CD1c-positive myeloid dendritic cell (primary cell): ENCODE measurements at regions not wholly inside any gene's neighbourhood (a gene's known extent, or its start where the extent isn't known, plus 50 kb on each side); places are given as distances from the start of the nearest gene placed in this dataset.

Experiments
- DNase-seq: peaks from one replicate; pipeline ENCODE4 v3.0.0-alpha.2; 2016; ENCODE audit errors: extremely low spot score

DNA sequence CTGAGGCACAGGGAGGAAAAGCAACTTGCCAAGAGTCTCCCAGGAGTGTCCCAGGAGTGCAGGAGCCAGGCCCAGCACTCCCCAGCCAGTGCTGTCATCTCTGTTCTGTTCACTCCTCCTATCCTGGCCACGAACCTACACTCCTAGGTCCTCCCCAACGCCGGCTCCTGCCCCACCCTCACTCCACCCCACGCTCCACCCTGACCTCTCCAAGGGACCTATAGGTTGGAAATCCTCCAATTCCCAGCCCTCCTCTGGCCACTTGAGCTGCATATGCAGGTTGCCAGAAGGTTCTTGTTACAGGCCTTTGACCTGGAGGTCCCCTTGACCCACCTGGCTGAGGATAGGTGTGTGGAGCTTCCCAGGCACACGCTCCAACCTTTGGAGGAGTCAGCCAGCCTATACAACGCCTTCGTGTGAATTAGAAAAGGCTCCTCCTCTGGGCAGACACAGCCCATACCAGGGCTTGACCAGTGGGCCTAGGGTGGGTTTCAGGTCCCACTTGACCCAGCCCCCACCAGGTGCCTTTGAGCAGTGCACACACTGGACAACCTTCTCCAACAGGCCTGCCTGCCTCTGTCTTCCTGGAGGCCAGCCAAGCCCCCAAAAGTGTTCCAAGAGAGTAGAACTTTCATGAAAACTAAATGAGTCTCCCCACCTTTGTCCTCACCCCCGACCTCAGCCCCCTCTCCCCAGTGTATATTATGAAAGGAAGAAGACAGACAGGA is 167.2 kb upstream of the TLE3 start:
- DNase-seq: no peak

DNA sequence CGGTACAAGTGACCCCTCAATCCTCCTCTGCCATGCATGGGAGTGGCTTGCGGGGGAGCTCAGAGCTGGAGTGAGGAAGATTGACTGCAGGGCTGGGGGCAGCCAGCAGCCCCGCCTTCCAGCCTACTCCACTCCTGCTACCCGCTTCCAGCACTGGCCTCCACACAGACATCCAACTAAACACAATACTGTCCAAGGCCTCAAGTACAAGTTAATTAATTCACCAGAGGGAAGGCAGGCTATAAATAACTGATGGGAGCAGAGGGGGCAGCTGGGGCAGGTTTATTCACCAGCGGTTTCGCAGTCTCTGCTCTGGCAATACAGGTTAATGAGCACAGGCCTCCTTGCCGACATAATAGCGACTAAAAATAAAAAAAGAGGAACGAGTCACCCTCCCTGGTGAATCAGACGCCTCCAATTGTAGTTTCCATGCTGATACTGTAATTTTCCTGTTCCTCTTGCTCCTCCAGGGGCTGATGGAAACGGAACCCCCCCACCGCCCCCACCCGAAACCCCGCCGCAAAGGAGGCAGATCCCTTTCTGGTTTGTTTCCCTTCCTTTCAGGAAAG is 166.4 kb upstream of the TLE3 start:
- DNase-seq: peak; percentile 92

DNA sequence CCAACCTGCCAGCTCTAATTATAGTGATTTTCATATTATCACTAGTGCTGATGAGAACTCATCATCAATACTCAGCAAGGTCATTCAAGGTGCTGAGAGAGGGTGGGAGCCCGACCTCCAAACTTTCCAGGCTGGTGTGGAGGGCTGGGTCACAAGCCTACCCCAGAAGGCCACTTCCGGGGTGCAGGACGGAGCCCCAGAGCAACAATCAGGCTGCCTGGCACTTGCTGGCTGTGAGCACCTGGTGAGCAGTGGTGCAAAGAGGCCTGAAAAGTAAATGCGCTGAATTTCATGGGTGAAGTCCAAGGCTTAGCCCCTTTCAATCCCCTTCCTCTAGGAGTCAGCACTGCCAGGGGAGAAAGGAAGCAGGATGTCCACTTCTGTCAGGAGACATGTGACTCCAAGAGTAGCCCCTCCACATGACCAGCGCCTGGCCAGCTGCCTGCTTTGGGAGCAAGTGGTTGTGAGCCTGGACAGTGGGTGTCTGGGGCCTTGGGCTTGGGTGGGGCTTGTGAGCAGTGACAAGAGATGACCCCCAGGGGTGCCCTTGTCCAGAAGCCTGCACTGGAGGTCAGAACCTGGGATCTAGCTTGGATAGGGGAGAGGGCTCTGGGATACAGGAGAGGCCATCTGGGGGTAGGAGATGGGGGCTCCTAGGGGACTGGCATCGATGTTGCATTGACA is 165.0 kb upstream of the TLE3 start:
- no peak for DNase-seq

DNA sequence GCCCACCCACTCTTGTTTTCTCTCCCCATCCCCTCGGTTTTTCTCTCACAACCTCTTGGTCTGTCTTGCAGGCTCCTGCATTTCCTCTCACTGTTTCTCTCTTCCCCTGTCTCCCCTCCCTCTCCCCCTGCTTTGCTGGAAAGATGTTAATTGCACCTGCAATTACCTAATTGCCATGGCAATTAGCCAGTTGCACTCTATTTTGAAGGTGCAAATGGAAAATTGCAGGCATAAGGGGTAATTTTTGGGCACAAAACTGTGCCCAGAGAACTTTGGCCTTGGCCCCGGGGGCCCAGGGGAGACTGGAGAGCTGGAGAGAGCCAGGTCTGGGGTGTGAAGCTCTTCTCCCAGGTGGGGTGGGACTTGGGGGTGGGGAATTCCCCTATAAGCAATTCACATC is 164.5 kb upstream of the TLE3 start:
- DNase-seq: no peak

DNA sequence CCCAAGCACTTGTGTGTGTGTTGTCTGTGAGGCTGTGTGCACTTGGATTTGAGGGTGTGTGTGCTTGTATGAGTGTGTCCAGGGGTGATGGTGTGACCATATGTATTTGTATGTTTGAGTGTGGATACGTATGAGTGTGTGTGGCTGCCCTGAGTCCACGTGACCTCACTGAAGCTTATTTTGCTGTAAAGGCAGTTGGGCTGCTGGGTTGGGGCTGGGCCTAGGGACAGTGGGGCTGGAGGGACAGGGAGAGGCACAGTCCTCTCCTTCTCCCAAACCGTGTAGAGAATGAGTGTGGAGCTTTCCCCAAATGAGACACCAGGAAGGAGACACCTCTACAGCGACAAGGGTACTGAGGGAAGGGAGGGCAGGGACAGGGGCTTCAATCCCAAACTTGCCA is 163.4 kb upstream of the TLE3 start:
- DNase-seq: no peak

DNA sequence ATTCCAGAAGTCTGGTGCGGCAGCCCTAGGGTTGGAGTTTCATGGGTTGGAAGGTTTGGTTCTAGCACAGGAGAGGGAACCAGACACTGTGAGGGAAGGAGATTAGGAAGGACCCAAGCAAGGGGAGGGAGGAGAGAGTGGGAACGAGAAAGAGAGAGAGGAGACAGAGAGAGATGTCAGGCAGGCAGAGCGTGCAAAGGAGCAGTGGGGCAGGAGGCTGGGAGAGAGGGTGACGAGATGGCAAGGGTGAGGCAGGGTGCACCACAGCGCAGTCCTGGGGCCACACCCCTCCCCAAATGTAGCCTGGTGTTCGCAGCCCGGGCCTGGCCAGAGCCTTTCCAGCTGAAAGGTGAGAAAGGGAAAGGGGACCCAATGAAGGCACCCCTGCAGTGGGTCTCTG is 162.9 kb upstream of the TLE3 start:
- no peak for DNase-seq

DNA sequence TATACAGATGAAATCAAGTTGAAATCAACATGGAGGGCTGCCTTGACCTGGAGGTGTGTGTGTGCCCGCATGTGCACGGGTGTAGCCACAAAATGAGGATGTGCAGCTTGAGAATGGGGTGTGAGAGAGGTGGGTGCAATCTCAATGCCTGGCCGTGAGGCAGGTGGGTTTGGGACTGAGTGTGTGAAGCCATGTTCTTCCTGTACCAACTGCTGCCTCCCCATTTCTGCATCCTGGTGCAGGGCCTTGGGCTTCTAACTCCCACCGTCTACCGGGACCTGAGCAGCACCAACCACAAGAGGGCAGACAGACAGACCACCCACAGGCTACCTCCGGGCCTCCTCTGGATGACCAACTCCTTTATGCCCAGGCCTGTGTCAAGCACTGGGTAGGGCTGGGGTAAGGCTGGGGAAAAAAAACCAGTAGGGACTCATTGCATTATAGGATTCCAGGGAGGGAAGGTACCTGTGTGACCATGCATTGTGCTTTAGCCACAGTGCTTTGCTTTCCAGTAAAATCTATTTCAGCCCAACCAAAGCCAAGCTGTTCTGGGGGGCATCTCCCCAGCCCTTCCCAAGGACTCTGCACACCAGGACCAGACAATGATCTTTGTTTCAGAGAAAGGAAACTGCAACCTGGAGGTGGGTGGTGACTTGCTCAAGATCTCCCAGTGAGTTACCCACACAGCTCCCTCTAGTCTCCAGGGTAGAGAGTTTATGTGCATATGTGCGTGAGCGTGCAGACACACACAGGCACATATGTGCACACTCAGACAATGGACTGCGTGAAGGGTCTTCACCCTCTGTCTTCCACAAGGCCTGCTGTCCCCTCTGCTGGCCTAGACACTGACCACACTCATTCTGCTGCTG is 162.2 kb upstream of the TLE3 start:
- DNase-seq: peak; percentile 55

DNA sequence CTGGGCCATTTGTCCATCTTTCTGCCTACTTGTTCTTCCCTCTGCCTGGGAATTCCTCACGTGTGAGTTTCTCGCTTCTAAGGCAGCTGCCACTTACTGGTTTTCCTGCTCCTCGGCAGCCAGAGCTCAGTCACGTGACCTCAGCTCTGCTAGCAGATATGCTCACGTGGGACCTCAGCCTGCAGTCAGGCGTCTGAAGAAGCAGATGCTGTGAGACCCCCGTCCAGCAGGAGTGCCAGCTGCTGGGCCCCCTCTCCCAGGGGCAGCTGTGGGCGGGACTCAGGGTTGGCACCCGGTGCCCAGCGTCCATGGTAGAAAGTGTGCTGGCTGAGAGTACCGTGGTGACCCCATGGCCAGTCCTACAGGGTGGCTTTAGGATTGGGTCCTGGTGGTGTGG is 161.3 kb upstream of the TLE3 start:
- peak; percentile 72 for DNase-seq

DNA sequence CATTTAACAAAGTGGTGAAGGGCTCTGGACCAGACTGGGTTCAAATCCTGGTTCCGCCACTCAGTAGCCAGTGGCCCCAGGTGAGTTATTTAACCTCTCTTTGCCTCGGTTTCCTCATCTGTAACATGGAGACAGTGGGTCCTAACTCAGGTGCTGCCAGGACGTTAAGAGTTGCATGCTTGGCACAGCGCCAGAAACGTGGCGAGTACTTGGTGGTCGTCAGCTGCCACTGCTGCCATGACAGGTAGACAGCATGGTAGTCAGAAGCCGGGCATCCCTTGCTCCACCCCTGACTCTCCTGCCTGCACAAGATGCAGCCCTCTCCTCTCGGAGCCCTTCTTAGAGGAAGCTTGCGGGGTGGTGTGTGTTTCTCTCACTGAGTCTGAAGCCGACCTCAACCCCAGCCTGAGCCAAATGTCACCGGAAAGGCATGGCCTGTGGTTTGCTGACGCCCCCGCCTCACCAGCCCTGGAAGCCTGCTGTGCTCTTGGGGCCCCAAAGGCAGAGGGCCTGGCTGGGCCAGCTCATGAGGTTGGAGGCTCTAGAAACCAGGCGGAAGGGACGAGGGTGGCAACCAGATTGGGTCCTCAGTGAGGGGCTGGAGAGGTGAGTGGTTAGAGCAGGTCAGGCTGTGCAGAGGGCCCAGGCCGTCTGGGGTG is 160.8 kb upstream of the TLE3 start:
- peak; percentile 87 for DNase-seq

DNA sequence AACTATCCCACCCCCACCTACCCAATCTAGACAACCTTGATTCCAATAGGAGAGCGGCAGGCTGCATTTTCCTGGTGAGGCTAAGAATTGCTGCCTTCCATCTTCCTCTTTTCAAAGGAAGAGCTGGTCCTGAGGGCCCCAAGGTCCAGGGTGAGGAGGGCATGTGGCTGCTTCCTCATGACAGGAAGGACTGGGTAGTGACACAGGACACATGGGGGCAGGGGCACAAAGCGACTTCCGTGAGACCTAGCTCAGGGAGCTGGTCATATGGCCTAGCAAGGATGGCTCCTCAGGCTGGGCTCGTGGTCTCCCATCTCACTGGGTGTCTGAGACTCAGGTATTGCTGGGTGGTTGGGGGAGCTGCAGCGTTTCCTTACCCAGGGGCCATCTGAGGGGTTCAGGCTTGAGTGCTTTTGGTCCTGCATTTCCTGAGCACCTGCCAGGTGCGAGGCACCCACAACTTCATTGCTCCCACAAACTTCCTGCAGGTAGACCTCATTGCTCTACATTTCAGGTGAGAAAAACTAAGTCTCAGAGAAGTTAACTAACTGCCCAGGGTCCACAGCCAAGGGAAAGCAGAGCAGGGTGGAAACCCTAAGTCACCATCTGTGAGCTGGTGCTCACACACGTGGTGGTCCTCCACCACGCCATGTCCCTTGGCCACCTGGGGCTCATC is 160.0 kb upstream of the TLE3 start:
- peak; percentile 82 for DNase-seq

DNA sequence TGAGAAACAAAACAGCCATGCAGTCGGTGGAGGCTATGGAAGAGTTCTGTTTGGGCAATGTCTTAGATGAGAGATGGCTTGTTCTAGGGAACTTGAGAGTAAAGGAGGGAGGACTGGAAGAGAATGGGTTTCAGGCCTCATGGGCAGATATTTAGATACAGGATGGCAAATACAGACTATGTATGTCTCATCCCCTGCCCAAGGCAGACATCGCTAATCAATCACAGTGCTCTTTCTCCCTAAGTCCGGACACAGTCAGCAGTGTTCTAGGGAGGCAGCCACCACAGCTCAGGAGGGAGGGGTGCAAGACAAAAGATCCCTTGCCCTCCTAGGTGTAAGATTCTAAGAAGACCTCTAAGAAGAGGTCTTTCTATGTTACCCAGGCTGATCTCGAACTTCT is 159.3 kb upstream of the TLE3 start:
- no peak for DNase-seq

DNA sequence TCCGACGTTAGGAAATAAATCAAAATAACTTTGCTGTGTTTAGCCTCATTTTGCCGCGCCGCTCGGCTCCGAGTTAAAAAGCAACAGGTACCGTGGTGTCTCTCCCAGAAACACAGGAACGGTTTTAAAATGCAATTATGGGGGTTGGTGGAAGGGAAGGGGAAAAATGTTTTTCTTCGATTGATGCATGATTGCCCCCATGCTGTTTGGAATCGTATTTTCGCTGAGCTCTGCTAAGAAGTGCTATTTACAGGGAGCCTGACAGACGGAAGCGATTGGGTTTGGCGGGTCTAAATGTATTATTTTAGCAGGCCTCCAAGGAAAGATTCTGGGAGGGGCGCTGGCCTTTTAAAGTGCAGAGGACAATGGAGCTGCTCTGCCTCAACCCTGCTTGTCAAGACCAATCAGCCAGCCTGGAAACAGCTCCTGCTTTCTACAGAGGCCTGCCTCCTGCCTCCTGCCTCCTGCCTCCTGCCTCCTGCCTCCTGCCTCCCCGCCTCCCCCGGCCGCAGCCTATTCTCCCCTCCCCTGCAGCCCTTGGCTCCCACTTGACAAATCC is 156.7 kb upstream of the TLE3 start:
- no peak for DNase-seq

DNA sequence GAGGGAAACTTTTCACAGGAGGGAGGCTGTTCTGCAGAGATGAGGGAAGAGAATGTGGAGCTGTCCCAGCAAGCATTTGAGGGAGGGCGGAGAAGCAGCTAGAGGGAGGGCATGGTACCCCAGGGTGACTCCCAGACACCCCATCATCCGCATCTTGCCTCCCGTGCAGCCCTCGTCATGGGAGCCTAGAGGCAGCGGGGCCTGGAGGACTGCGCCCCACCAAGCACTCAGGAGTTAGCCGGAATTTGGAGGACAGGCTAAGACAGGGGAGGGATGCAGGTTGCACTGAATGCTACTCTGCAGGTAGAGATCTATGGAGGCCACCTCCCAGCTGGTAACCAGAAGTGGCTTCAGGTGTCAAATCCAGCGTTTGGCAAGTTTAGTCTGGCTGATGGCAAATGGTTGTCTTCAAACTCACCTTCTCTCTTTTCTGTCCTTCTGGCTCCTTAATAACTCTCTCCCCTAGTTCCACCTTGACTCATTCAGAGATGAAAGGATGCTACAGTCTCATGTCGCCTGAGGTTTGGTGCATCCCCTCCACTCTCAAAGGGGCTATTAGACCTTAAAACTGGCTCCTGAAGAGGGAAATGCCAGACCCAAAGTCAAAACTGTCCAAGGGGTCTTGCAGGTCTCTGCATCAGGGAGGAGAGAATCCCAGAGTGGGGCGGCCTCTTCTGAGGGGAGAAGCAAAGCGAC is 155.9 kb upstream of the TLE3 start:
- no peak for DNase-seq

DNA sequence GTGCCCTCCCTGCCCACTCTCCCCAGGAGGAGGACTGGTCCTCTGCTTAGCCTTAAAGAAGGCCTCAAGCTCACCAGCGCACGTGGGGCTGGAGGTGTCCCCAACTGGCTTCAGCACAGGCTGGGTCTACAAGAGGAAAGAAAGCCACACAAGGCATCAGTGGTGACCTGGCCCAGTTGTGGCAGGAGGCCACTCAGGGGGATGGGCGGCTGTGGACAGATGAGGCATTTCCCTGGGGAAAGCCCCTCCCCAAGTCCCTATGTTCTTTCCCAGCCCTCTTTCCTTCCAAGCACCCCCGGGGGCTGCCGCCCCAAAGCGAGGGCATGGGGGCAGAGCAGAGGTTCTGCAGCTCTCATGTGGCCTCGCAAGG is 155.2 kb upstream of the TLE3 start:
- DNase-seq: no peak

DNA sequence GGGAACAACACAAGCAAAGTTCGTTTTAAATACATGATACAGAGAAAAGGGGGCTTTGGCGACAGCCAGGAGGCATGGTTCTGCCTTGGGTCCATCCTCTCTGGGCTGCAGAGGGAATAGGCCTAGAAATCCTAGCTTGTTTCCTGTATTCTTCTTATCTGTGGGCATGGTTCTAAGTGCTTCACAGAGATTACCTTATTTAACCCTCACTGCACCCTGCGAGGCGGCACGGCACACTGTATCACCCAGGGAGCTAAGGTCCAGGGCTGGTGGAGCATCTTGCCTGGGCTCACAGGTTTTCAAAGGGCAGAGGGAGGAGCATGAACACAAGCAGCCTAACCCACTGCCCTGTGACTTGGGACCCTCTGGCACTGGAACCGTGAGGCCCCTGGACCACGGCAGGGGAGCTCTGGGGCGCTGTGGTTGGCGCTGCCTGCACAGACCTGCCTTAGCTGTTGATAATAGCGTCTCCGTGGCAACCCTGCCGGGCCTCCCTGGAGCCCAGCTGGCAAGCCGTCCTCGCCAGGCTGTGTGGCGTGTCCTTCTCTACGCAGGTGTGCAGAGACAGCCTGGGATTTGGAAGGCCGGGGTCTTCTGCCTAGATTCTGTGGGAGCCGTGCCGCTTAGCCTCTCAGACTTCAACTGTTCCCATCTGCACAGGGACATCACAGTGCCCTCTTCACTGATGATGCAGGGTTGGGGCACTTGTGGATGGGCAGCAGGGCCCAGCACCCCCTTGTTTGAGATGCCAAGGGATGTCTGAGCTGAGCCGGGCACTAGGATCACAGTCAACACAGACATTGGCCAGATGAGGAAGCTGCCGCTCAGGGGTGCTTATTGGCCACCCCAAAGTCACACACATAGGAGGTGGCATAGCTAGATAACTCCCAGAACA is 154.6 kb upstream of the TLE3 start:
- no peak for DNase-seq

DNA sequence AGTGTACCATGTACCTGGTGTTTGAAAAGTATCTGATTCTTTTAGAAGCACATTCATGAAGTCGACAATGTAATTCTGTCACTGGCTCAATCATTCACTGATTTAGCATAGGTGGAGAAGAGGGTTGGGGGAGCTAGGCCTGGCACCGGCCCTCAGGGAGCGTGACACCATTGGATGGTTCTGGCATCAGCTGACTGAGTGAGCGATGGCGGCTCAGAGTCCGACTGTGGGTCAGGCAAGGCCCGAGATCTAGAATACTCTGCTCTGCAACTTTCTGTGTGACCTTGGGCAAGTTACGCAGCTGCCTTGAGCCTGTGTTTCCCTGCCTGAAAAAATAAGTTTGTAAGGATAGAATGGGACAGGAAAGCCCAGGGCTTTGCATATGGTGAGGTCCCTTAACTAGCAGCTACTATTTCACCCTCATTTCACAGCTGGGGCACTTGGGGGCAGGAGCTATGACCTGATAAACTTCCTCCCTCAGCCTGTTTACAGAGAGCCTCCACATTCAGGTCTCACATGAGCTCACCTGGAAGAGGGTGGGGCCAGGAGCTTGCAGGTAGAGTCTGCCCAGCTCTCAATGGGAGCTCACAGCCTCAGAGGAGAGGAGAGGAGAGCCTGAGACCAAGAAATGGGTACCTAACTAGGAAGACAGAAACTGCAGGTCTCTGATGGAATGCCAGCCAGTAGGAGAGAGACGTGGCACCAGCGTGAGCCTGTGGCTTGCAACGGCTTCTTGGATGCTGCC is 153.7 kb upstream of the TLE3 start:
- no peak for DNase-seq

DNA sequence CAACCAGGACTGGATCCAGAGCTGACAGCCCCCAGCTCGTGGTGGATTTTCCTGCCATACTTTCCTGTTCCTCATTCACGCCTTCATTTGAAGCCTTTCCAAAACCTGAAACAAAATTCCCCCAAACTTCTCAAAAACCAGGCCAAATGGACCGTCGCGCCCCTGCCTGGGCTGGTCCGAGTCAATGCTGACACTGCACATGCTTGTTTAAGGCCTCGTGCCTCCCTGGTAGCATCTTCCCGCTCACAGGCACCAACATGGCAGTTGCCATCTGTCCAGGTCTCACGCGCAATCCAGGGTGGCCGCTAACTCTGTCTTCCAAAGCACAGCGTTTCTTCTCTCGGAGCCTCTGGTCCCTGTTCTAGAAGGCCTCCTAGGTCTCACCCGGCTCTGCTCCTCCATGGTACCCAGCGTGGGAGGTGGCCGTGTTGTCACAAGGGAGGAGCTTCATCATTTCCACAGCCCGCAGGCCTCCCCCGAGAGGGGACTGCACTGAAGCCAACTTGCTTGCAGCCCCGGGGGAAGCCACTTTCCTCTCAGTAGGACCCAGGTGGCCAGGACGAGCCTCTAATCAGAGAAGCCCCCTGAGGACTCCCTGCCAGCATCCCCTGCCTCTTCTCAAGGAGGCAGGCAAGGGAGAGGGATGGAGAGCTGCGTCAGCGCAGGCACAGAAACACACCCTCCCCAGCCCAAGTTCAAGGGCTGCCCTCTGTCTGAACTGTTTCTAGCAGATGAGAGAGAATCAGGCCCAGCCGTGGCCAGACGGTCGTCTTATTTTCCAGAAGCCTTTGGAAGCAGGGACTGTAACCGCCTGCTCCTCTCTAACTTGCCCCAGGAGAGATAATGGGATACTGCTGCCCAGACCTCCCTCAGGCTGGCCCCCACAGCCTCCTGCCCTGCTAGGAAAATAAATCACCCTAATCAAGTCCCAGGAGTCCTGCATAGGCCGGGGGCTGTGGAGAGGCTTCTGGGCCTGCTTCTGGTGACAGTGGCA is 152.8 kb upstream of the TLE3 start:
- DNase-seq: no peak
